ENCODE measurements at regions not wholly inside any gene's neighbourhood (a gene's known extent, or its start where the extent isn't known, plus 50 kb on each side); places are given as distances from the start of the nearest gene placed in this dataset.

GRCh38 chr9:71594541-71594940, 173.8 kb downstream of the CEMIP2 start:
- CTCF ChIA-PET = interaction anchor here (1.8 kb wide), 1 partner anchor 10 kb away, joined by 6 read pairs; no protein-coding TSS in a partner anchor
- POLR2A ChIA-PET = no interaction called here
- no peak for DNase-seq (ENCODE audit: extremely low spot score)
- TF ChIP-seq, protein P1, sequence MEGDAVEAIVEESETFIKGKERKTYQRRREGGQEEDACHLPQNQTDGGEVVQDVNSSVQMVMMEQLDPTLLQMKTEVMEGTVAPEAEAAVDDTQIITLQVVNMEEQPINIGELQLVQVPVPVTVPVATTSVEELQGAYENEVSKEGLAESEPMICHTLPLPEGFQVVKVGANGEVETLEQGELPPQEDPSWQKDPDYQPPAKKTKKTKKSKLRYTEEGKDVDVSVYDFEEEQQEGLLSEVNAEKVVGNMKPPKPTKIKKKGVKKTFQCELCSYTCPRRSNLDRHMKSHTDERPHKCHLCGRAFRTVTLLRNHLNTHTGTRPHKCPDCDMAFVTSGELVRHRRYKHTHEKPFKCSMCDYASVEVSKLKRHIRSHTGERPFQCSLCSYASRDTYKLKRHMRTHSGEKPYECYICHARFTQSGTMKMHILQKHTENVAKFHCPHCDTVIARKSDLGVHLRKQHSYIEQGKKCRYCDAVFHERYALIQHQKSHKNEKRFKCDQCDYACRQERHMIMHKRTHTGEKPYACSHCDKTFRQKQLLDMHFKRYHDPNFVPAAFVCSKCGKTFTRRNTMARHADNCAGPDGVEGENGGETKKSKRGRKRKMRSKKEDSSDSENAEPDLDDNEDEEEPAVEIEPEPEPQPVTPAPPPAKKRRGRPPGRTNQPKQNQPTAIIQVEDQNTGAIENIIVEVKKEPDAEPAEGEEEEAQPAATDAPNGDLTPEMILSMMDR (IDR thresholded peaks at IDR 0.05; ENCODE audit: control extremely low read depth, extremely low read depth, low read depth, missing control alignments) = no peak

DNA sequence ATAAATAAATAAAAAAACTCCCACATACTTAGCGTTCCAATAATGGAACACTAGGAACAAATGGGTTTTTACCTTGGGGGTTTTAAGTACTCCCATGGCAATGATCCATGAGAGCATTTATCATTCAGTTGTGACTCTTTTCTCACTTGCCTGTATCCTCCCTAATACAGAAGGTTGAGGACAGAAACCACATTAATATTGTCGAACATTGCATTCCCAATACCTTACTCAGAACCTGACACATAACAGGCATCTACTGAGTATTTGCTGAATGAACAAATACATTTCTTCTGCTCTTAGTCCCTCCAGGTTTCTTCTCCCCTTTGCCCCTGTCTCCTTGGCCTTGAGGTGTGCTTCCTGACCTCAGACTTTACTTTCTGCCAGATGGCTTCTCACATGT, 175.9 kb downstream of the CEMIP2 start:
- ChIA-PET POLR2A (no interaction called here), CTCF (no interaction called here)
- DNase-seq (ENCODE audit: extremely low spot score) = no peak
- TF ChIP-seq, protein P1 (IDR thresholded peaks at IDR 0.05; ENCODE audit: control extremely low read depth, extremely low read depth, low read depth, missing control alignments) = no peak

GRCh38 chr9:71590362-71590761, 178.0 kb downstream of the CEMIP2 start:
- no peak for DNase-seq (ENCODE audit: extremely low spot score)
- CTCF ChIA-PET = interaction anchor here (1.2 to 1.7 kb wide), 3 partner anchors 10 to 142 kb away, joined by 3 to 6 read pairs (median 4); no protein-coding TSS in a partner anchor
- TF ChIP-seq, protein P1 (IDR thresholded peaks at IDR 0.05; ENCODE audit: control extremely low read depth, extremely low read depth, low read depth, missing control alignments) = no peak
- POLR2A ChIA-PET = no interaction called here

- TF ChIP-seq, protein P1 (IDR thresholded peaks at IDR 0.05; ENCODE audit: control extremely low read depth, extremely low read depth, low read depth, missing control alignments) = no peak
- CTCF ChIA-PET = no interaction called here
- no peak for DNase-seq (ENCODE audit: extremely low spot score)
- POLR2A ChIA-PET = no interaction called here
These were observed 178.7 kb downstream of the CEMIP2 start for GRCh38 chr9:71589612-71590011.

DNA sequence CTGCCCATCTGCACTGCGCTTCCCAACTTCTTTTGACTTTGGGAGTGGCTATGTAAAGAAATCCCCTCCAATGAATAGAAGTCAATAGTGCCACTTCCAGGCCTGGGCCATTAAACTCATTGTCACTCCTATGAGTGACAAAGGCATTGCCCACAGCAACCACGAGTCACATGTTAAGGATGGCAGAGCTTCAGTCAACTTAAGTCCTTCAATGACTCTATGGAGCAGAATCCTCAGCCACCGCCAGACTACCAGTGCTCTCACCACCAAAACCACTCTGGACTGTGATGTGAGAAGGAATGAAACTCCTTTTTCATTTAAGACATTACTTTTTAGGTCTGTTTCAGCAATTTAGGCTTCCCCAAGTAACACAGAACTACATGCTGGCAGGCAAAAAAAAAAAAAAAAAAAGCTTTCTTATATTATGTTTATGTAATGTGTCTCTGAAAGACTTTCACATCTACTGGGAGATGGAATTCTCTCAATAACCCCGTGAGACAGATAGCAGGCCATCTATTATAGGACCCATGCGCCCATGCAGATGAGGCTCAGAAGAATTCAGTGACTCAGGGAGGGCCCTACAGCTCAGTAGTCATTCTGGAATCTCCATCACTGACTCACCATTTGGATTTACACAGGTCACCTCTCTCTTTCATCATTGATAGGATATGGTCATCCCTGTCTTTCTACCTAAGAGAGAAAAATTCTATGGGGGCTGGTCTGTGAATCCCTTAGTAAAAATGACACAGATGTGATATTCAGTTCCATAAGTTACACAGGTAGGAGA, 180.5 kb downstream of the CEMIP2 start:
- ChIA-PET POLR2A (no interaction called here), CTCF (interaction anchor here (1.0 kb wide), 1 partner anchor 16 kb away, joined by 3 read pairs; no protein-coding TSS in a partner anchor)
- DNase-seq (ENCODE audit: extremely low spot score) = no peak
- TF ChIP-seq, protein P1 (IDR thresholded peaks at IDR 0.05; ENCODE audit: control extremely low read depth, extremely low read depth, low read depth, missing control alignments) = no peak

DNA sequence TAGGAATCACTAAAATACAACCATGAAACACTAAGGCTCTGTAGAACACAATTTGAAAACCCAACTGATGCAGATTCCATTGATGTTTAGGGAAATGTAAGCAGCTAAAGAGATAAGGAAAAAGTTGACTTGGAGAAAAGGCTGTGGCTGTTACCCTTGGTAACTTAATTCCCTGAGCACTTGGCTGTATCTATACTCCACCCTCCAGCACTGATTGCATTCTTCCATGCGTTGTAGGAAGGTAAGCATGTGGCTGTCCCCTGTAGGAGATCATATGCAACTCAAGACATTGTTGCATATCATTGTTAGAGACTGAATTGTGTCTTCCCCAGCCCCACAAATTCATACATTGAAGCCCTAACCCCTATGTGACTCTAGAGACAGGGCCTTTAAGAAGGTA, 184.5 kb downstream of the CEMIP2 start:
- no peak for DNase-seq (ENCODE audit: extremely low spot score)
- POLR2A ChIA-PET = no interaction called here
- TF ChIP-seq, protein P1 (IDR thresholded peaks at IDR 0.05; ENCODE audit: control extremely low read depth, extremely low read depth, low read depth, missing control alignments) = no peak
- CTCF ChIA-PET = no interaction called here

Measured in GM10248 (cell line).